ENCODE measurements at regions not wholly inside any gene's neighbourhood (a gene's known extent, or its start where the extent isn't known, plus 50 kb on each side); places are given as distances from the start of the nearest gene placed in this dataset.
A peak's percentile ranks its signal among the peaks of the same experiment; 100 is the strongest.
"Not testable (repeated sequence)": the region's sequence is repeated elsewhere in the genome, so short reads cannot be mapped to it uniquely, and the experiment has no call there.

GRCh38 chr13:103883698-103884097, 817.5 kb upstream of the SLC10A2 start:
- DNase-seq (ENCODE audit: low spot score) = no peak
- intact Hi-C loops (cut with DNase I) = no loop called here

- peak; percentile 92 for DNase-seq (ENCODE audit: low spot score)
- intact Hi-C loops (cut with DNase I) = no loop called here
Observed at GRCh38 chr13:103883164-103883563, 816.9 kb upstream of the SLC10A2 start.

GRCh38 chr13:103880146-103880545, 813.9 kb upstream of the SLC10A2 start:
- intact Hi-C loops (cut with DNase I); DNase-seq (ENCODE audit: low spot score): not testable (repeated sequence)

GRCh38 chr13:103878891-103879605, 812.8 kb upstream of the SLC10A2 start:
- intact Hi-C loops (cut with DNase I) = loop anchor here in 1 of 2 donors (10.0 kb wide), 1 partner anchor 1766 kb away; no protein-coding TSS in a partner anchor
- no peak for DNase-seq (ENCODE audit: low spot score)

- no peak for DNase-seq (ENCODE audit: low spot score)
- intact Hi-C loops (cut with DNase I) = loop anchor here in 1 of 2 donors (10.0 kb wide), 1 partner anchor 1768 kb away; no protein-coding TSS in a partner anchor
Observed at GRCh38 chr13:103876571-103876970, 810.4 kb upstream of the SLC10A2 start.

- intact Hi-C loops (cut with DNase I) = loop anchor here in 1 of 2 donors (10.0 kb wide), 1 partner anchor 1771 kb away; no protein-coding TSS in a partner anchor
- no peak for DNase-seq (ENCODE audit: low spot score)
Observed at GRCh38 chr13:103873725-103874124, 807.5 kb upstream of the SLC10A2 start.

GRCh38 chr13:103866048-103866447, 799.8 kb upstream of the SLC10A2 start:
- DNase-seq (ENCODE audit: low spot score) = no peak
- intact Hi-C loops (cut with DNase I) = no loop called here

- DNase-seq (ENCODE audit: low spot score) = no peak
- intact Hi-C loops (cut with DNase I) = no loop called here
Observed at GRCh38 chr13:103862525-103862924, 796.3 kb upstream of the SLC10A2 start.

- intact Hi-C loops (cut with DNase I) = no loop called here
- DNase-seq (ENCODE audit: low spot score) = no peak
Observed at GRCh38 chr13:103859952-103860351, 793.7 kb upstream of the SLC10A2 start.

- DNase-seq (ENCODE audit: low spot score) = no peak
- intact Hi-C loops (cut with DNase I) = no loop called here
Observed at GRCh38 chr13:103852036-103852435, 785.8 kb upstream of the SLC10A2 start.

GRCh38 chr13:103844471-103844870, 778.3 kb upstream of the SLC10A2 start:
- no peak for DNase-seq (ENCODE audit: low spot score)

GRCh38 chr13:103839460-103839859, 773.2 kb upstream of the SLC10A2 start:
- no peak for DNase-seq (ENCODE audit: low spot score)
- intact Hi-C loops (cut with DNase I) = no loop called here

More at GRCh38 chr13:103844471-103844870, 778.3 kb upstream of the SLC10A2 start:
- intact Hi-C loops (cut with DNase I) = no loop called here

- DNase-seq (ENCODE audit: low spot score) = no peak
- intact Hi-C loops (cut with DNase I) = no loop called here
Observed at GRCh38 chr13:103835052-103835451, 768.8 kb upstream of the SLC10A2 start.

GRCh38 chr13:103833294-103833852, 767.2 kb upstream of the SLC10A2 start:
- no peak for DNase-seq (ENCODE audit: low spot score)
- intact Hi-C loops (cut with DNase I) = no loop called here

- intact Hi-C loops (cut with DNase I) = no loop called here
- no peak for DNase-seq (ENCODE audit: low spot score)
Observed at GRCh38 chr13:103815619-103816018, 749.4 kb upstream of the SLC10A2 start.

GRCh38 chr13:103812971-103813370, 746.8 kb upstream of the SLC10A2 start:
- intact Hi-C loops (cut with DNase I) = no loop called here
- DNase-seq (ENCODE audit: low spot score) = no peak

- intact Hi-C loops (cut with DNase I) = no loop called here
- no peak for DNase-seq (ENCODE audit: low spot score)
Observed at GRCh38 chr13:103812558-103812957, 746.3 kb upstream of the SLC10A2 start.

- intact Hi-C loops (cut with DNase I) = no loop called here
- no peak for DNase-seq (ENCODE audit: low spot score)
Observed at GRCh38 chr13:103810026-103810425, 743.8 kb upstream of the SLC10A2 start.

- intact Hi-C loops (cut with DNase I) = no loop called here
- no peak for DNase-seq (ENCODE audit: low spot score)
Observed at GRCh38 chr13:103805771-103806170, 739.6 kb upstream of the SLC10A2 start.

- intact Hi-C loops (cut with DNase I) = no loop called here
- no peak for DNase-seq (ENCODE audit: low spot score)
Observed at GRCh38 chr13:103803349-103803748, 737.1 kb upstream of the SLC10A2 start.

- DNase-seq (ENCODE audit: low spot score) = no peak
- intact Hi-C loops (cut with DNase I) = no loop called here
Observed at GRCh38 chr13:103799028-103799427, 732.8 kb upstream of the SLC10A2 start.

All from posterior vena cava (tissue), 2 donors.